ENCODE measurements at regions not wholly inside any gene's neighbourhood (a gene's known extent, or its start where the extent isn't known, plus 50 kb on each side); places are given as distances from the start of the nearest gene placed in this dataset.
"Not testable (repeated sequence)": the region's sequence is repeated elsewhere in the genome, so short reads cannot be mapped to it uniquely, and the experiment has no call there.

- CTCF ChIA-PET: no interaction called here
- intact Hi-C loops (cut with micrococcal nuclease; ENCODE audit: unreplicated experiment): no loop called here
- H3K4me3 ChIP-seq (ENCODE audit: low read depth, low read length, poor library complexity, severe bottlenecking): no peak overlapping the region
- DNase-seq (ENCODE audit: low spot score): no peak
- BruUV-seq (replicated peaks): no TSS peak
- no peaks in the 10 kb centered on the region for H3K36me3 ChIP-seq (ENCODE audit: insufficient read depth, low read length, poor library complexity, severe bottlenecking)
- no peak for TF ChIP-seq EZH2 (IDR thresholded peaks at IDR 0.05; ENCODE audit: borderline replicate concordance, low read depth, low read length, poor library complexity, severe bottlenecking)
- TF ChIP-seq CTCF (conservative IDR thresholded peaks at IDR 0.05; ENCODE audit: low read depth, low read length): no peak
- H3K27me3 ChIP-seq (replicated peaks; ENCODE audit: insufficient read depth, low read depth, low read length, poor library complexity): no peaks in the 10 kb centered on the region
- H3K9me3 ChIP-seq (ENCODE audit: low read depth, low read length, poor library complexity, severe bottlenecking): no peaks in the 10 kb centered on the region
- no peaks in the 10 kb centered on the region for H3K4me1 ChIP-seq (ENCODE audit: insufficient read depth, low read length, poor library complexity, severe bottlenecking)
- POLR2A ChIA-PET (ENCODE audit: low non-redundant PET): no interaction called here
- no peak overlapping the region for H3K27ac ChIP-seq (ENCODE audit: low read depth, low read length, poor library complexity, severe bottlenecking)
Measured at GRCh38 chr1:14429577-14429976, 168.9 kb upstream of the KAZN start.

GRCh38 chr1:14432728-14433127, 165.8 kb upstream of the KAZN start:
- intact Hi-C loops (cut with micrococcal nuclease; ENCODE audit: unreplicated experiment); H3K27ac ChIP-seq (ENCODE audit: low read depth, low read length, poor library complexity, severe bottlenecking); H3K9me3 ChIP-seq (ENCODE audit: low read depth, low read length, poor library complexity, severe bottlenecking); POLR2A ChIA-PET (ENCODE audit: low non-redundant PET); H3K27me3 ChIP-seq (replicated peaks; ENCODE audit: insufficient read depth, low read depth, low read length, poor library complexity); DNase-seq (ENCODE audit: low spot score); H3K36me3 ChIP-seq (ENCODE audit: insufficient read depth, low read length, poor library complexity, severe bottlenecking); H3K4me3 ChIP-seq (ENCODE audit: low read depth, low read length, poor library complexity, severe bottlenecking); BruUV-seq (replicated peaks); CTCF ChIA-PET; H3K4me1 ChIP-seq (ENCODE audit: insufficient read depth, low read length, poor library complexity, severe bottlenecking): not testable (repeated sequence)

GRCh38 chr1:14435368-14436023, 163.0 kb upstream of the KAZN start:
- Histone ChIP-seq H3K27ac (ENCODE audit: low read depth, low read length, poor library complexity, severe bottlenecking) (no peak overlapping the region), H3K36me3 (ENCODE audit: insufficient read depth, low read length, poor library complexity, severe bottlenecking) (no peaks in the 10 kb centered on the region), H3K9me3 (ENCODE audit: low read depth, low read length, poor library complexity, severe bottlenecking) (no peaks in the 10 kb centered on the region), H3K27me3 (replicated peaks; ENCODE audit: insufficient read depth, low read depth, low read length, poor library complexity) (no peaks in the 10 kb centered on the region), H3K4me1 (ENCODE audit: insufficient read depth, low read length, poor library complexity, severe bottlenecking) (no peaks in the 10 kb centered on the region), H3K4me3 (ENCODE audit: low read depth, low read length, poor library complexity, severe bottlenecking) (no peak overlapping the region)
- intact Hi-C loops (cut with micrococcal nuclease; ENCODE audit: unreplicated experiment): no loop called here
- CTCF ChIA-PET: no interaction called here
- POLR2A ChIA-PET (ENCODE audit: low non-redundant PET): no interaction called here
- no TSS peak for BruUV-seq (replicated peaks)
- TF ChIP-seq CTCF (conservative IDR thresholded peaks at IDR 0.05; ENCODE audit: low read depth, low read length): peak; percentile 36; the same call in 1 of the 2 replicates
- TF ChIP-seq EZH2 (IDR thresholded peaks at IDR 0.05; ENCODE audit: borderline replicate concordance, low read depth, low read length, poor library complexity, severe bottlenecking): no peak
- DNase-seq (ENCODE audit: low spot score): no peak

GRCh38 chr1:14437417-14437918, 161.0 kb upstream of the KAZN start:
- CTCF ChIA-PET: no interaction called here
- no peaks in the 10 kb centered on the region for H3K27me3 ChIP-seq (replicated peaks; ENCODE audit: insufficient read depth, low read depth, low read length, poor library complexity)
- H3K27ac ChIP-seq (ENCODE audit: low read depth, low read length, poor library complexity, severe bottlenecking): no peak overlapping the region
- BruUV-seq (replicated peaks): no TSS peak
- H3K4me3 ChIP-seq (ENCODE audit: low read depth, low read length, poor library complexity, severe bottlenecking): no peak overlapping the region
- intact Hi-C loops (cut with micrococcal nuclease; ENCODE audit: unreplicated experiment): no loop called here
- no peaks in the 10 kb centered on the region for H3K36me3 ChIP-seq (ENCODE audit: insufficient read depth, low read length, poor library complexity, severe bottlenecking)
- peaks cover 14% of the 10 kb centered on the region for H3K4me1 ChIP-seq (ENCODE audit: insufficient read depth, low read length, poor library complexity, severe bottlenecking)
- POLR2A ChIA-PET (ENCODE audit: low non-redundant PET): interaction anchor here (0.7 kb wide), 1 partner anchor 371 kb away, joined by 7 read pairs; no protein-coding TSS in a partner anchor
- no peaks in the 10 kb centered on the region for H3K9me3 ChIP-seq (ENCODE audit: low read depth, low read length, poor library complexity, severe bottlenecking)
- TF ChIP-seq EZH2 (IDR thresholded peaks at IDR 0.05; ENCODE audit: borderline replicate concordance, low read depth, low read length, poor library complexity, severe bottlenecking) (no peak), CTCF (conservative IDR thresholded peaks at IDR 0.05; ENCODE audit: low read depth, low read length) (no peak)
- no peak for DNase-seq (ENCODE audit: low spot score)

Data from A673 (cell line).